ENCODE measurements at regions not wholly inside any gene's neighbourhood (a gene's known extent, or its start where the extent isn't known, plus 50 kb on each side); places are given as distances from the start of the nearest gene placed in this dataset.
"Not testable (repeated sequence)": the region's sequence is repeated elsewhere in the genome, so short reads cannot be mapped to it uniquely, and the experiment has no call there.

DNA sequence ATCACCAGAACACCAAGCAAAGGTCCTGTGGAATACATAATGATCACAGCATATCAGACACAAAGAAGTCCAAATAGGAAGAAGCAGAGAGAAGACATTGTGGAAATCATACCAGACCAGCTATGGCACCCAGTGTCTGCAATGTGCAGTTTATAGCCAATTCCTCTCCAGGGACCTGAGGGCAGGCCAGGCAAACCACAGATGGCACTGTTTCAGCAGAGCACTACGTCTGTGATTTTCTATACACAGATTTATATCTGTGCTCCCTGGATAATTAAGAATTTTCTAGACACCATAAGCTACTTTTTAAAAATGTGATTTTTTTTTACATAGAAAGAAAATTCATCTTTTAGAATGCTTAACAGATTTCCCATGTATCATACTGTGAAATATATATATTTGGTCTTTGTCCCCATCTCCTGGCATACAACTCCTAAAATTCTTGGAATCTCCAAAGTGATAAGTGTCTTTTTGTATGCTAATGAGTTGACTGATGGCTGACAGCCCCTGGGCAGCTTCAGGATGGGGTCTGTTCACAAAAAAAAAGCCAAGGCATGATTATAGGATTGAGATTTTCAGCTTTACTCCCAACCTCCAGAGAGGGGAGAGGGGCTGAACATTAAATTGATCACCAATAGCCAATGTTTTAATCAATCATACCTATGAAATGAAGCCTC is 498.1 kb downstream of the SIPA1L2 start:
- no peak for DNase-seq (ENCODE audit: low read depth)

GRCh38 chr1:232130815-232131480 is 499.0 kb downstream of the SIPA1L2 start:
- no peak for DNase-seq (ENCODE audit: low read depth)

- DNase-seq (ENCODE audit: low read depth): peak; percentile 67
Measured at GRCh38 chr1:232127190-232127589, 500.6 kb downstream of the DISC1 start.

DNA sequence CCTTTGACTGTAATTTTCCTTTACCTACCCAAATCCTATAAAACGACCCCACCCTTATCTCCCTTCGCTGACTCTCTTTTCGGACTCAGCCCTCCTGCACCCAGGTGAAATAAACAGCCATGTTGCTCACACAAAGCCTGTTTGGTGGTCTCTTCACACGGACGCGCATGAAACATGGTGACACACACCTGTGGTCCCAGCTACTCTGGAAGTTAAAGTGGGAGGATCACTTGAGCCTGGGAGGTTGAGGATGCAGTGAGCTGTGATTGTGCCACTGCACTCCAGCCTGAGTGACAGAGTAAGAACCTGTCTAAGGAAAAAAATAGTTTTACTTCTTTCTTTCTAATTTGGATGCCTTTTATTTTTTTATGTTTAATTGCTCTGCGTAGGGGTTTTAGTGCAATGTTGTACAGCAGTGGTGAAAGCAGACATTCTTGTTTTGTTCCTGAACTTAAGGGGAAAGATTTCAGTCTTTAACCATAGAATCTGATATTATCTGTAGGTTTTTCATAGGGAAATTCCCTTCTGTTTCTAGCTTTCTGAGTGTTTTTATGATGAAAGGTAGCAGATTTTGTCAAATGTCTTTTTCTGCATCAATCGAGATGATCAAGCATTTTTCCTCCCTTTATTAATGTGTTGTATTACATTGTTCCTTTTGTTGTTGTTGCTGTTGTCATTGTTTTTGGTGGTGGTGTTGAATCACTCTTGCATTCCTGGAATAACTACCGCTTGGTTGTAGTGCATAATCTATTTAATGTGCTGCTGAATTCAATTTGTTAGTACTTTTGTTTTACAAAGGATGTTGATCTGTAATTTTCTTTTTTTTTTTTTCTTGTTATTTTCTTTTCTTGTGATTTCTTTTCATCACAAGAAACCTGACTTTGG is 497.4 kb downstream of the DISC1 start:
- peak; percentile 43 for DNase-seq (ENCODE audit: low read depth)

- not testable (repeated sequence) for DNase-seq (ENCODE audit: low read depth)
Measured at GRCh38 chr1:232117903-232118302, 491.3 kb downstream of the DISC1 start.

DNA sequence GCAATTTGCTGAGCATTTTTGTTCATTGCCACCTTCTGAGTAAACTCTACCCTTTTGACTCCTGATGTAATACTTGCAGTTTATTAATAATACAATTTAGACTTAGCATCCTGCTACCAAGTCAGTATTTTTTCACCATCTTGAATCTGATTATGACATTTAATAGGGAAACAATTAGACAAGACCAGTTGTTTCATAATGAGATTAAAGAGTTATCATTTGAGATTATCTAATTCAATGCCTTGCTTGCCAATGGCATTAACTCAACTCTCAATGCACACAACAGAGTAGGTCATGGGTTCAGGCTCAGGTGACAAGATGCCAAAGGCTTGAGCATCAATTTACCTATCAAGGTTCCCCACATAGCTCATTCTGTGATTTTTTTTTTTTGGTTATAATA is 488.4 kb downstream of the DISC1 start:
- no peak for DNase-seq (ENCODE audit: low read depth)

DNA sequence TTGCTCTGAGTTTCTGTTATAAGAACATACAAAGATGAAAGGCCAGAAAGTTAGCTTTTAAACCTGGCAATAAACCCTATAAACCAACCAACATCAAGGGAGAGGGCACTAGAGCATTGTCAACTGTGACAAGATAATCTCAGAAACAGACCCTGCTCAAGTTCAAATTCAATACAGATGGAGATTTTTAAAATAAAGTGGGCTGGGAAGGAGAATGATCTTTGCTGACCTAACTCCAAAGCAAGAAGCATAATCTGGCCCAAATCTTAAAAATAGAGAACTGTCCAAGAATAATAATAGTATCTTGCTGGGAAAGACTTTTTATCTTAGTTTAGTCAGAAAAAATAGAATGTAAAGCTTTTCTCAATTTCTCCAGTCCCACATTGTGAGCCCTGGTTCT is 485.5 kb downstream of the DISC1 start:
- DNase-seq (ENCODE audit: low read depth): no peak

GRCh38 chr1:232111611-232112010 is 485.0 kb downstream of the DISC1 start:
- no peak for DNase-seq (ENCODE audit: low read depth)

DNA sequence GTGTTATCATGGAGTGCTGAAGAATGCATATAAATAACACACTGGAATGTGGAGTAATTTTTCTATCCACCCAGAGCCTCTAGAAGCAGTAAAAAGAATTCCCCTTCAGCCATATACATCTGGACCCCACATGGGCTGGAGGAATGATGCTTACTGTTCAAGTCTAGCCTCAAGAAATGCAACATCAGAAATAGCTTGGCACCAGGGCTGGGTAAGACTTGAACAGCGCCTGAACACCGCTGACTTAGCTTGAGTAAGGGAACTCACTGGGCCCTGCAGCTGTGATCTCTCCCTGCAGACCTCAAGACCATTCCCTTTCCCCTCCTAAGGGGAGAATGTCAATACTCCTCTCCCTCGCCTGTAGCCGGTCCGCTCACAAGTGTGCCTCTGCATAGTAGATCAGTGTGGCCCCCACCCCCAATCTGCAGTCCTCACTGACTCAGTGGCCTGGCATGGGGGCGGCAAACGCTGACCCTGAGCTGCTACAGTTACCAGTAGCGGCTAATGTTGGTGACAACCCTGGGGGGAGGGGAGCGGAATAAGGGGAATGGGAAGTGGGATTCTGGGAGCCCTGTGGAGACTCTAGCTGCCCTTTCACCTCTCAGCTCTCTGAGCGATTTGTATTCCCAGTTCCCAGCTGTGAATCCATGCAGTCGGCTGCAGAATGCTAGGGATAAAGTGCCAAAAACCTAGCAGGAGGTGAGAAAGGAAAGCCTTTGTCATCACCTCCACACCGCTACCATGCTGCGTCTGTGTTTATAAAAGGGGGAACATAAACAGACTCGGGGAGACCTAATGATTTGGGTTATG is 483.9 kb downstream of the DISC1 start:
- peak; percentile 91 for DNase-seq (ENCODE audit: low read depth)

DNA sequence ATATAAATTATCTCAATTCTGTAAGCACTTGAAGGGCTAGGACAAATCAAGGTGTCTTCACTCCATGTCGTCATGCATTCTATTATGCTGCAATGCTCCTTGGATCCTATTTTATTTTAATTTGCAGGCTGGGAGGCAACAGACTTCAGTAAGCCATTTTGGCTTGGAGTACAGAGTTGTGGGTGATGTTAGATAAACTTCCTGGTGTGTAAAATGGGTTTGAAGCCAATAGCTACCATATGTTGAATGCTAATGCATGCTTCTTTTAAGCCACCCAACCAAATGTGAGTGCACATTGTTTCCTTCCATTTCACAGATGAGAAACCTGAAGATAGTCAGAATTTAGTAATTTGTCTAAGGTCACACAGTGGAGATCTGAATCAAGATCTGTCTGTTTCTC is 482.8 kb downstream of the DISC1 start:
- no peak for DNase-seq (ENCODE audit: low read depth)

DNA sequence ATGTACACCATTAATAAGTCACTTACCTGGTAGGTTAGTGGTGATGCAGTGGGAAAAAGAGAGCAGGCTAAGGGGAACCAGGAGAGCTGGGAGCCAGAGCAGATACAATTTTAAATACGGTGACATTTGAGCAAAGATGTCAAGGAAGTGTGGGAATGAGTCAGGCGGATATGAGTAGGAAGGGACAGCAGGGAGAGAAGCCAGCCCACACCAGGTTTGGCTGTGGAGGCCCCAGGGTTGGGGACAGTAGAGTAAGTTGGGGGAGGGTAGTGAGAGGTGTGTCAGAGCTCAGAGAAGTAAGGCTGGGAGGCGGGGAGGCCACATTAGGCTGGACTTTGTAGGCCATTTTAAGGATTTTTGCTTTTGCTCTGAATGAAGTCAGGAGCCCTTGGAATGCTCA is 482.0 kb downstream of the DISC1 start:
- no peak for DNase-seq (ENCODE audit: low read depth)

GRCh38 chr1:232106415-232106814 is 479.8 kb downstream of the DISC1 start:
- DNase-seq (ENCODE audit: low read depth): no peak

GRCh38 chr1:232105561-232105960 is 479.0 kb downstream of the DISC1 start:
- no peak for DNase-seq (ENCODE audit: low read depth)

DNA sequence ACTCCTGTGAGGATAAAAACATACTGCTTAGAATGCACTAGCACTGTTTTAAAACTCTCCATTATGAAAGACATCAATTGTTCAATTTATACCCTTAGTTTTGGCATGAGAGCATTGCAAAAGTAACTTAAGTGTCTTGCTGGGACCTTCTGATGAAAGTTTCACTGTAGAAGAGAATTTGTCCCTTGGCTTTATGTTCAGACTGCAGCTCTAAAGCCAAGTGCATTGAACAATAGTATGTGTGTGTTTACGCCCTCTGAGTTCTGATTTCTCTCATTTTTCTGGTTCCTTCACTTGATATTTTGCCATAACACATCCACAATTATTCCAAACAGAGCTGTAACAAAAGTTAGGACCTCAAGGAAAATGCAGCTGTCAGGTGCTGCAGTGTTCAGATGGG is 474.6 kb downstream of the DISC1 start:
- DNase-seq (ENCODE audit: low read depth): no peak

GRCh38 chr1:232096751-232097150 is 470.2 kb downstream of the DISC1 start:
- no peak for DNase-seq (ENCODE audit: low read depth)

Data from GM04503 (cell line).